Right ventricle myocardium superior (tissue), 1 donor: ENCODE measurements at regions not wholly inside any gene's neighbourhood (a gene's known extent, or its start where the extent isn't known, plus 50 kb on each side); places are given as distances from the start of the nearest gene placed in this dataset.

Experiments
- ATAC-seq: fragments of 200-7000 bp; cut with Tn5 transposase; one replicate; pipeline ENCODE4 v1.9.1; 2020; ENCODE audit warnings: mild to moderate bottlenecking; ENCODE audit not compliant: poor library complexity
- DNase-seq: peaks from one replicate; pipeline ENCODE4 v3.0.0-alpha.2; 2020
- intact Hi-C: fragments of 100-400 bp; cut with DNase I; formaldehyde crosslinking; loops from one replicate; pipeline ENCODE4 v1.11.2; 2022
- donor health status: DM: no; HTN: yes; CAD: no; lungs with severe emphysema.

DNA sequence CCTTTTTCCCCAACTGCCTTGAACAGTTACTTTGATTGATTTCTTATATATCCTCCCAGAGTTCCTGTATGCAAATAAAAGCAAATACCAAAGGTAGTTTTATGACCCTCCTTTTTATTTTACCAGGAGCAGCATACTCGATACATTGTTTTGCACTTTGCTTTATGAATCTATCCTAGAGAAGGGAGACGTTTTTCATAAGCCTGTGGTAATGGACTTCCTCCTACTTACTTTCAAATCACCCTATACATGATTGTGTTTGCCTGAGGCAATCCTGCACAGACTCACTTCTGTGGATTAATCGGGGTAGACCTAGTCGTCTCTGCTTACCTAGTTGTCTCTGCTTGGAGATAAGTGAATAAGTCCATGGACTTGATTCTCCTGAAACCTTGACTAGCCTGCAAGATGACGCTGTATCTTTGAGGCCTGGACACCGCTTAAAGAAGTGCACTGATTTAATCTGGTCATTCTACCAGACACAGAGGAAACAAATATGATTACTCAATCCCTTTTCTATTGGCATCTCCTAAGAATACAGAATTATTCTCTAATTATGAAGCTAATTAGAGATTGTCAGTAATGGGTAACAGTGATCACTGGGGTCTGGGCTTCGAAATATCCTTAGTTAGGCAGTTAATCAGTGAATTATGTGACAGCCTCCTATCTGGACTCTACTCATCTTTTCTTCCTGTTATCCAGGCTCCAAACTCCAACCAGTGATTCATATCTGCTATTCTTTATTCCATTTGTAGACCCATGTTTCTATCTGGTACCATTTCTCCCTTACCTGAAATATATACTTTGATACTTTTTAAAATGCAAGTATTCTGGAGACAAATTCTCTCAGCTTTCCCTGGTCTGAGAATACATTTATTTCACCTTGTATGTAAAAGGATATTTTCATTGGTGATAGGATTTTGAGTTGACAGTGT is 447.4 kb upstream of the TRIB2 start:
- no peak for DNase-seq
- intact Hi-C loops, result no loop called here
- ATAC-seq, result no peak

- DNase-seq, result no peak
- ATAC-seq, result no peak
- intact Hi-C loops, result no loop called here
Measured at GRCh38 chr2:12270876-12271588, 445.7 kb upstream of the TRIB2 start.

- intact Hi-C loops, result no loop called here
- ATAC-seq, result no peak
- no peak for DNase-seq
Measured at GRCh38 chr2:12271589-12271984, 445.1 kb upstream of the TRIB2 start.

- DNase-seq (no peak), ATAC-seq (no peak)
- intact Hi-C loops, result no loop called here
Measured at GRCh38 chr2:12273111-12273510, 443.6 kb upstream of the TRIB2 start.

DNA sequence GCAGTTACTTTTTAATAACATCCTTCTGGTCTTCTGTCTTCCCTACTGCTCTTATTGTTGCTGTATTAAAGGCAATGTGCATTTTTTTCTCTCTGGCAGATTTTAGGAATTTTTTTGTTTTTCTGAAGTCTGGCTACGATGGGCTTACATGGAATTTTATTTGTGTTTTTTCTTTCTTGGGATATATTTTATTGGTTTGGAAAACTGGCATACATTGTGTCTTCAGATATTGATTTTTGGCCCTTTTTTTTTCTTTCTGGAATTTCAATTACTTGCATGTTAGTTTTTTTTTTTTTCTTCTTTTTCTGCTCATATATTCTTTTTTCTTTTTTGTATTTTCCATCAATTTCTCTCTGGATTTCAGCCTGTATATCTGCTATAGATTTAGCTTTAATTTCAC is 442.1 kb upstream of the TRIB2 start:
- DNase-seq, result no peak
- intact Hi-C loops, result no loop called here
- no peak for ATAC-seq

GRCh38 chr2:12277241-12278034 is 439.3 kb upstream of the TRIB2 start:
- no peak for ATAC-seq
- intact Hi-C loops, result no loop called here
- no peak for DNase-seq

GRCh38 chr2:12278217-12278750 is 438.5 kb upstream of the TRIB2 start:
- ATAC-seq (no peak), DNase-seq (no peak)
- intact Hi-C loops, result no loop called here

DNA sequence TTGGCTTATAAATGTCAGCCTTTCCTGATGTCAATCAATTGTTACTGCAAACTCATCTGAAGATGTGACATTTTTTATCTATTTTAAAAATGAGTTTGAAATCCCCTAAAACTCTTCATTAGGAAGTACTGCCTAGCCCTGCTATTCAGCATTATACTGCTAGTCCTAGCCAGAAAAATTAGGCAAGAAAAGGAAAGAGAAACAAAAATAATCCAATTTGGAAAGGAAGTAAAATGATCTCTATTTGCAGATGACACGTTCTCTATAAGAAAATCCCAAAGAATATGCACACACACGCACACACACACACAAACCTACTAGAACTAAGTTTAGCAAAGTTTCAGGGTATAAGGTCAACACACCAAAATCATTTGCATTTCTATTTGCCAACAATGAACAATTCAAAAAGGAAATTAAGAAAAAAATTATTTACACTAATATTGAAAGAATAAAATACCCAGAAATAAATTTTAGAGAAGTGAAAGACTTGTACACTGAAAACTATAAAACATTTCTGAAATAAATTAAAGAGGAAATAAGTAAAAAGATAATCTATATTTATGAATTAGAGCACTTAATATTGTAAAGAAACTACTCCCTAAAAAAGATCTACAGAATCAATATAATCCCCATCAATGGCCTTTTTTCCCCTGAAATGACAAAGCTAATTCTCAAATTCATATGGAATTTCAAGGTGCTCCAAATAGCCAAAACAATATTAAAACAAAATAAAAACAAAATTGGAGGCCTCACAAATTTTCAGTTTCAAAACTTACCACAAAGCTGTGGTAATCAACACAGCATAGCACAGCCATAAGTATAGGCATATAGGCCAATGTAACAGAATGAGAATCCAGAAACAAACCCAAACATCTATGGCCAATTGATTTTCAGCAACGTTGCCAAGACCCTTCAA is 433.7 kb upstream of the TRIB2 start:
- intact Hi-C loops, result no loop called here
- no peak for DNase-seq
- no peak for ATAC-seq

- intact Hi-C loops, result no loop called here
- ATAC-seq, result no peak
- DNase-seq, result no peak
Measured at GRCh38 chr2:12284037-12284436, 432.7 kb upstream of the TRIB2 start.

- ATAC-seq, result no peak
- intact Hi-C loops, result no loop called here
- DNase-seq, result no peak
Measured at GRCh38 chr2:12284487-12284886, 432.2 kb upstream of the TRIB2 start.

DNA sequence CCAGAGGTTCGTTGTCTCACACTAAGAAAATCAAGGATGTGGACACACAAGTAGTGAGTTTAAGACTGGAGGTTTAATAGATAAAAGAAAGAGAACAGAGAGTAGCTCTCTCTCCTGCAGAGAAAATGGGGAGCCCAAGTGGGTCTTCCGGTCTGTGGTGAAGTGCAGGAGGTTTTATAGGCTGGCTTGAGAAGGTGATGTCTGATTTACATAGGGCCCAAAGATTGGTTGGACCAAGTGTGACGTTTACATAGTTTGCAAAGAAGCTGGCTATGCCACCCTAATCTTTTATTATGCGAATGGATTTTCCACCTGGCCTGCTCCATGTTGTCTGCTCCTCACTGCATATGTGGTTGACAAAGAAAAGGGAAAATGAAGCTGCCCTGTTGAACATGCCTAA is 430.4 kb upstream of the TRIB2 start:
- no peak for DNase-seq
- no peak for ATAC-seq
- intact Hi-C loops, result no loop called here

DNA sequence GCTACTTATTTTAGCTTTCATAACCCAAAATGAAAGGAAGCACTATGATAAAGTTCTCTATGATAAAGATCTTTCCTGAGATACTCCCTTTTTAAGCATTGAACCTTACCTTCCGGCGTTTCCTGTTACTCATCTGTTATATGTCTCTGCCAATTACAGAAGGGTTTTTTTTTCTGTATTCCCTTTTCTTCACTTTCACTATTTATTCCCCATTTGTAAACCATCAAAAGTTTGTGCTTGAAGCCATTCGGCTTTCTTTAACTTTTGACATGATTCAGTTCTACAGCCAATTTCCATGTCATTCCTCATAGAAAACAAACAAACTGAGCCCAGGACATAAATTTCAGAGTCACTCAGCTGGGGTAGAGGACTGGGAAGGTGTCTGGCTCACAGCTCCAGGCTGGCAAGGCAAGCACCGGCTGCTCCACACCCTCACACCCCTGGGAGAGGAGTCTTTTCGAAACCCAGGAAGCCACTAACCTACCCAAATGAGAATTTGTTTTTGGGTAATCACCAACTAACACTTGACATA is 429.4 kb upstream of the TRIB2 start:
- DNase-seq (peak; percentile 50), ATAC-seq (peak; percentile 74)
- intact Hi-C loops, result no loop called here

DNA sequence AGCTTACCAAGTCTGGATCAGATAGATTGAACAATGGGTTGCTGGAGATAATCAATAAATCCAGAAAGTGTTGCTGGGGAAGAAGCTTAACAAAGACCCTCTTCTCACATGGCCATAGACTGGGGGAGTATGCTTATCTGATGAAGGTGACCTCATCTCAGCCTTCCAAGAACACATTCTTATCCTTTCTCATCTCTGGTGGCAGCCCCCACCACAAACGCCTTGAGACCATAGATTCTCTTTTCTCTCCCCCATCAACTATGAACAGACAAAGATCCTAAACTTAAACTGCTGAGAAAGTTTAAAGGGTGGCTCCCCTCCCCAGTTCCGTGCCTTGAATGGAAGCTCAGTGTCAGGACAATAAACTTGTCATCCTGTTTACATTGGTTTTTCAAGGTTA is 428.7 kb upstream of the TRIB2 start:
- intact Hi-C loops, result no loop called here
- ATAC-seq (no peak), DNase-seq (no peak)

DNA sequence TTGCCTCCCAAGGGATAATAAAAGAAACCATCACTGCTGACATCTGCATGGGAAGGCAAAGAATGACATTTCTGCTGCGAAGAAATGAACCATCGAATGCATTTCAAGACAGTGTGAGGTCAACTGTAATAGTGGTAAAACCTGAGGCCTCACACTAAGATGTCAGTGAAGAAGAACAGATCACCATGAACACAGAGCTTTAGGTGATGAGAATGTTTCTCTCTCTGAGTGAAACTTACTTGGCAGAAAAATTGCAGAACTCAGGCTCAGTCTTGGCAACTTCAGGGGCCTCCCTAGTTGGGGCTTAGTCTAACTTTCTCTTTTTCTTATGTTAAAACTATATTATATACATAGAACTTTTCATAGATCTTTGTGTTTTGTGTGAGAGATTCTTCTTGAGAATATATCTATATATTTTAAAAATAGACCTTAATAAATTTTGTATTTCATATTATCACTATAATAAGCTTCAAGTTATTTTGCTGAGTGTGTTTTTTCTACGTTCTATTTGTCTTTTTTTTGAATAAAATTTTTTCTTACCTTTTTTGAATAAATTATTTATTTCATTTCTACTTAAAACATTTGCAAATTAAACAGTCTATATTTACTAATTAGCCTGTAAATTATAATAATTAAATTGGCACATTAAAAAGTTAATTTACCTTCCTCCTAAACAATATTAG is 427.5 kb upstream of the TRIB2 start:
- intact Hi-C loops, result no loop called here
- ATAC-seq (no peak), DNase-seq (no peak)

DNA sequence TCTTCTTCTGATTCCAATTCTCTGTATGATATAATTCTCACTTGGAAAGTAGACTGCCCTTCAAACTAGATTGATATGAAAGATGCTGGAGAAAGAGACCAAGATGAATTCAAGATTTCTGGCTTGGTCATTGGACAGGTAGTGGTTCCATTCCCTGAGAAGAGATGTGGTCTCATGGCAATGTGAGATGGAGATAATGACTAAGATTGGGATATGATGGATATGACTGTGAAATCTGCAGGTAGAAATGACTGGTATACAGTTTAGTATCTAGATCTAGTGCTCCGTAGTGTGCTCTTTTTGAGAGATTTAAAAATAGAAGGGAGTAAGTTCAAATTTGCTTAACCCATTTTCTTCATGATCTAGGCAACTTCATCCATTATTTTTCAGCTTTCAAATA is 425.4 kb upstream of the TRIB2 start:
- ATAC-seq (no peak), DNase-seq (no peak)
- intact Hi-C loops, result no loop called here

DNA sequence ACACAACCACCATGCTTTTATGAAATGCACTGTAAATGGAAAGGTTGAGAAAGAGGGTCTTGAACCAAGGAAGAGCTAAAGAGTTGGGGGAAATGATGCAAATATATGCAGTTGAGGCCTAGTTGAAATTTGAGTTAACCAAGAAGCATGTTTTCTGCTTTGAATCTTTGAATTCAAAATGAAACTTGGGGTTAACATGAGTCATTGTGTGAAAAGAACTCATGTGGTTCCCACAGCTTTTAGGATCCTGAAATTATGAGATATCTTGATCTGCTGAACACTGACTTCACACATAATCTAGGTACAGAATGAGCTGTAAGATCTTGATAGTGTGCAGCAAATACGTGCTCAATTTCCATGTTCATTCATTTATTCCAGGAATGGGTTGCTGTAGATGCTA is 422.9 kb upstream of the TRIB2 start:
- intact Hi-C loops, result no loop called here
- DNase-seq (no peak), ATAC-seq (no peak)

GRCh38 chr2:12295856-12296519 is 420.7 kb upstream of the TRIB2 start:
- ATAC-seq (no peak), DNase-seq (no peak)
- intact Hi-C loops, result no loop called here
